ENCODE measurements at regions not wholly inside any gene's neighbourhood (a gene's known extent, or its start where the extent isn't known, plus 50 kb on each side); places are given as distances from the start of the nearest gene placed in this dataset.
A peak's percentile ranks its signal among the peaks of the same experiment; 100 is the strongest.

GRCh38 chr5:74391410-74391809 lies 249.1 kb downstream of the ENC1 start:
- TF ChIP-seq, protein P1, sequence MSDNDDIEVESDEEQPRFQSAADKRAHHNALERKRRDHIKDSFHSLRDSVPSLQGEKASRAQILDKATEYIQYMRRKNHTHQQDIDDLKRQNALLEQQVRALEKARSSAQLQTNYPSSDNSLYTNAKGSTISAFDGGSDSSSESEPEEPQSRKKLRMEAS (IDR thresholded peaks at IDR 0.05), result no peak
- TF ChIP-seq RAD21 (IDR thresholded peaks at IDR 0.05; ENCODE audit: low read depth) (no peak), TCF12 (IDR thresholded peaks at IDR 0.05; ENCODE audit: low read depth) (no peak), CREB1 (IDR thresholded peaks at IDR 0.05; ENCODE audit: low read depth) (no peak), USF1 (IDR thresholded peaks at IDR 0.05) (no peak), CEBPB (IDR thresholded peaks at IDR 0.05) (no peak), EGR1 (IDR thresholded peaks at IDR 0.05) (no peak), NFIC (IDR thresholded peaks at IDR 0.05) (no peak), TAF1 (IDR thresholded peaks at IDR 0.05; ENCODE audit: low read depth) (no peak)
- TF ChIP-seq, protein P2, sequence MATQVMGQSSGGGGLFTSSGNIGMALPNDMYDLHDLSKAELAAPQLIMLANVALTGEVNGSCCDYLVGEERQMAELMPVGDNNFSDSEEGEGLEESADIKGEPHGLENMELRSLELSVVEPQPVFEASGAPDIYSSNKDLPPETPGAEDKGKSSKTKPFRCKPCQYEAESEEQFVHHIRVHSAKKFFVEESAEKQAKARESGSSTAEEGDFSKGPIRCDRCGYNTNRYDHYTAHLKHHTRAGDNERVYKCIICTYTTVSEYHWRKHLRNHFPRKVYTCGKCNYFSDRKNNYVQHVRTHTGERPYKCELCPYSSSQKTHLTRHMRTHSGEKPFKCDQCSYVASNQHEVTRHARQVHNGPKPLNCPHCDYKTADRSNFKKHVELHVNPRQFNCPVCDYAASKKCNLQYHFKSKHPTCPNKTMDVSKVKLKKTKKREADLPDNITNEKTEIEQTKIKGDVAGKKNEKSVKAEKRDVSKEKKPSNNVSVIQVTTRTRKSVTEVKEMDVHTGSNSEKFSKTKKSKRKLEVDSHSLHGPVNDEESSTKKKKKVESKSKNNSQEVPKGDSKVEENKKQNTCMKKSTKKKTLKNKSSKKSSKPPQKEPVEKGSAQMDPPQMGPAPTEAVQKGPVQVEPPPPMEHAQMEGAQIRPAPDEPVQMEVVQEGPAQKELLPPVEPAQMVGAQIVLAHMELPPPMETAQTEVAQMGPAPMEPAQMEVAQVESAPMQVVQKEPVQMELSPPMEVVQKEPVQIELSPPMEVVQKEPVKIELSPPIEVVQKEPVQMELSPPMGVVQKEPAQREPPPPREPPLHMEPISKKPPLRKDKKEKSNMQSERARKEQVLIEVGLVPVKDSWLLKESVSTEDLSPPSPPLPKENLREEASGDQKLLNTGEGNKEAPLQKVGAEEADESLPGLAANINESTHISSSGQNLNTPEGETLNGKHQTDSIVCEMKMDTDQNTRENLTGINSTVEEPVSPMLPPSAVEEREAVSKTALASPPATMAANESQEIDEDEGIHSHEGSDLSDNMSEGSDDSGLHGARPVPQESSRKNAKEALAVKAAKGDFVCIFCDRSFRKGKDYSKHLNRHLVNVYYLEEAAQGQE (IDR thresholded peaks at IDR 0.05; ENCODE audit: low read depth), result no peak

GRCh38 chr5:74390822-74391221 lies 249.7 kb downstream of the ENC1 start:
- TF ChIP-seq, protein P2 (IDR thresholded peaks at IDR 0.05; ENCODE audit: low read depth), result peak; percentile 57
- TF ChIP-seq RAD21 (IDR thresholded peaks at IDR 0.05; ENCODE audit: low read depth) (no peak), USF1 (IDR thresholded peaks at IDR 0.05) (no peak), TEAD4 (IDR thresholded peaks at IDR 0.05) (no peak), CEBPB (IDR thresholded peaks at IDR 0.05) (no peak), EGR1 (IDR thresholded peaks at IDR 0.05) (no peak)

DNA sequence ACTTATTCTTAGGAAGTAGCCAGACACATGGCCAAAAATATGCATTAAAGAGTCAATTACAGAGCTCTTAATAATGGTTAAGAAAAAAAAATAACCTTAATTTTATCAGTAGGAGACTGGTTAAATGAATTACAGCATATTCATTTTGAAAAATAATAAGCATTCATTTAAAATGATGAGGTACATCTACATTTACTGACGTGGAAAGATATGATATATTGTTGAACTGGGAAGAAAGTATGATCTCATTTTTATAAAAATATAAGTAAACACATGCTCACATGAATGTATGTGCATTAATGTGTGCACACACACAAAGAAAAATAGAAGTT lies 250.3 kb downstream of the ENC1 start:
- TF ChIP-seq NFIC (IDR thresholded peaks at IDR 0.05) (no peak), TAF1 (IDR thresholded peaks at IDR 0.05; ENCODE audit: low read depth) (no peak), RAD21 (IDR thresholded peaks at IDR 0.05; ENCODE audit: low read depth) (no peak), FOXM1 (IDR thresholded peaks at IDR 0.05; ENCODE audit: borderline replicate concordance, low read depth) (no peak)

DNA sequence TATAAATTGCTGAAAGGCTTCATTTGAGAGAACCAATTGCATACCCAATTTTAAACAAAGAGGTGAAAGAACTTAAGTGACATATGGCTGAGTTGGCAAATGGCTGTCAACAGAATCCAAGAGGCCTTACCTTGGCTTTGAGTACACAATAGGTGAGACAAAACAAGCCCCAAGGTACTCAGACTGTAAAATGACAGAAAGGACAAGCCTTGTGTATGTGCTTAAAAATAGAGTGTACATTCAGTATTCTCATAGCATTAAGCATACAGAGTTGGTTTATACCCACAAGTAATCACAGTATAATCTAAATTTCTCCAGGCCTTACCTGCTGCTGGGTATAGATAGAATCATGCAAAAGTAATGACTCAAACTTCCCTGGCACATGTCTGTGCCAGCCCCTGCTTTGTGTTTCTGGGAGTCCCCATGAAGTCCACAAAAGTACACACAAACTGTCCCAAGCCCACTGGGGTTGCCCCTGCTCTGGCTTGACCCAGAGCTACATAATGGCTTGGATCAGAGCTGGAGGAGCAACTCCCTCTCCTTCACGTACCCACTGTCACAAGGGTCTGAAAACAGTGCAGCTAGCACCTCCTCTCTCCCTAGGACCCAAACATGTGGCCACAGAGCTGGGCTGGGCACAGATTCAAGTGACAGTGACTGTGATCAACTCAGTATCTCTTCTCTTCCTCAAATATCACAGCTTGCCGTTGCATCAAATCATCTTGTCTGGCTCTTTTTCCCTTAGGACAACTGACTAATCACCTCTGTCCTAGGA lies 250.8 kb downstream of the ENC1 start:
- TF ChIP-seq USF1 (IDR thresholded peaks at IDR 0.05) (no peak), NFIC (IDR thresholded peaks at IDR 0.05) (no peak), CEBPB (IDR thresholded peaks at IDR 0.05) (no peak), ZBTB7A (IDR thresholded peaks at IDR 0.05; ENCODE audit: low read depth) (no peak), YY1 (IDR thresholded peaks at IDR 0.05; ENCODE audit: low read depth) (no peak), RAD21 (IDR thresholded peaks at IDR 0.05; ENCODE audit: low read depth) (no peak), TAF1 (IDR thresholded peaks at IDR 0.05; ENCODE audit: low read depth) (no peak), EGR1 (IDR thresholded peaks at IDR 0.05) (no peak), FOXM1 (IDR thresholded peaks at IDR 0.05; ENCODE audit: borderline replicate concordance, low read depth) (no peak), CREB1 (IDR thresholded peaks at IDR 0.05; ENCODE audit: low read depth) (no peak)

DNA sequence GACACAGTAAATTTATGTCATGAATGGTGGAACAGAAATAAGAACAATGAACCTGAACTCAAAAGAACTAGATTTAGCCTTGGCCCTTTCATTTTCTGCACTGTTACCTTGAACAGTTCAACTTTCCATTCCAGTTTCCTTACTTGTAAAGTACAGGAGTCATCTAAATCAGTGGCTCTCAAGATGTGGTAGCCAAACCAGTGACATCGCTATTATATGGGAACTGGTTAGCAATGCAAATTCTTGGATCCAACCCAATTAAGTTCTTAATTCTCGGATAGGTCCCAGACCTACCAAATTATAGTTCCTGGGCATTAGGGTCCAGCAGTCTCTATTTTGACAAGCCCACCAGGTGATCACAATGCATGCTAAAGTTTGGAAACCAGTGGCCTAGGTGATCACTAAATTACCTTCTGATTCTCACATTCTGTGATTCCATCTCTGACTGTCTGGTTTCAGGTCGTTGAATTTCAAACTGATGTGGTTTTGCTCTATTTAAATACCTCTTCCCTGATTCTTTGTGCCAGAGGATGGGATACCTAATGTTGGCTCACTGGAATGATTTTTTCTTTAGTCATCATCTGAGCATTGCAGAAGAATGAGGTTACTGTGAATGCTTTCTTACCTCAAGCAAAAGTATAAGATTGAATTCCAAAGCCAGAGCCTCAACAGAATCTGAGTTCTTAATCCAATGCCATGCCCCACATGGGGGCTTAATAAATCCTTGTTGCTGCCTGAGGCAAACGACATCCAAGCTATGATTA lies 253.8 kb downstream of the ENC1 start:
- TF ChIP-seq RAD21 (IDR thresholded peaks at IDR 0.05; ENCODE audit: low read depth) (no peak), FOXM1 (IDR thresholded peaks at IDR 0.05; ENCODE audit: borderline replicate concordance, low read depth) (no peak), USF1 (IDR thresholded peaks at IDR 0.05) (no peak), EP300 (IDR thresholded peaks at IDR 0.05; ENCODE audit: borderline replicate concordance) (no peak), TEAD4 (IDR thresholded peaks at IDR 0.05) (no peak)
- TF ChIP-seq, protein P1 (IDR thresholded peaks at IDR 0.05), result no peak
